ENCODE measurements at regions not wholly inside any gene's neighbourhood (a gene's known extent, or its start where the extent isn't known, plus 50 kb on each side); places are given as distances from the start of the nearest gene placed in this dataset.

- Histone ChIP-seq H3K27ac (ENCODE audit: extremely low read depth, low read depth, low read length) (no peak overlapping the region), H3K36me3 (ENCODE audit: control insufficient read depth, insufficient read depth, low read length) (no peaks in the 10 kb centered on the region), H3K4me2 (ENCODE audit: insufficient read depth, low read length) (no peak overlapping the region), H3K27me3 (ENCODE audit: control insufficient read depth in 2 of 2, insufficient read depth in 2 of 2, low read length in 2 of 2) (peaks cover 10 to 31% of the 10 kb centered on the region in 2 experiments; a peak in 4 of 5 replicates), H3K4me3 (no peak overlapping the region), H3K4me1 (replicated peaks in 1 of 2; ENCODE audit: control insufficient read depth in 2 of 2, insufficient read depth in 2 of 2, low read length in 2 of 2) (no peaks in the 10 kb centered on the region; a peak in 1 of 5 replicates), H3K9ac (ENCODE audit: insufficient read depth in 1 of 2, low read depth in 2 of 2, low read length in 2 of 2) (no peak overlapping the region), H3K9me1 (ENCODE audit: control insufficient read depth, insufficient read depth, low read length) (no peaks in the 10 kb centered on the region), H2AFZ (ENCODE audit: low read depth, low read length) (no peak overlapping the region), H3K9me3 (replicated peaks; ENCODE audit: control insufficient read depth, insufficient read depth, low read depth, low read length) (no peaks in the 10 kb centered on the region), H3K79me2 (ENCODE audit: control insufficient read depth, insufficient read depth, low read length) (no peaks in the 10 kb centered on the region), H4K20me1 (replicated peaks; ENCODE audit: control insufficient read depth, insufficient read depth, low read length) (no peaks in the 10 kb centered on the region)
- ChIA-PET CTCF (ENCODE audit: low intra/inter-chr PET ratio) (no interaction called here), POLR2A (no interaction called here)
- in situ Hi-C loops (cut with MboI), result no loop called here
- ATAC-seq, result no peak
- no peak for DNase-seq (ENCODE audit: extremely low read depth in 1 of 4, low spot score in 3 of 4)
- intact Hi-C loops (cut with micrococcal nuclease), result no loop called here
- WGBS (ENCODE audit: insufficient coverage, low coverage, missing lambda C conversion rate), result 9% methylated on average over 7 of the region's 8 CpGs
- no TSS peak for BruUV-seq (replicated peaks)
- FAIRE-seq, result no peak
- no peak for TF ChIP-seq MLLT1 (IDR thresholded peaks at IDR 0.05)
- TF ChIP-seq ZNF449 (CRISPR knock-in tag; IDR thresholded peaks at IDR 0.05), result no peak
- TF ChIP-seq ZNF224 (CRISPR knock-in tag; IDR thresholded peaks at IDR 0.05), result no peak
- TF ChIP-seq MIER1 (IDR thresholded peaks at IDR 0.05; ENCODE audit: low read depth), result no peak
- no peak for TF ChIP-seq ZC3H8 (IDR thresholded peaks at IDR 0.05)
- TF ChIP-seq HOMEZ (CRISPR knock-in tag; IDR thresholded peaks at IDR 0.05), result no peak
- TF ChIP-seq GTF3C2 (IDR thresholded peaks at IDR 0.05; ENCODE audit: borderline replicate concordance, extremely low read depth, insufficient read length), result no peak
- TF ChIP-seq CAMTA2 (CRISPR knock-in tag; conservative IDR thresholded peaks at IDR 0.05), result no peak
- TF ChIP-seq NFRKB (IDR thresholded peaks at IDR 0.05; ENCODE audit: low read depth), result no peak
- TF ChIP-seq FOXK2 (conservative IDR thresholded peaks at IDR 0.05 in 1 of 2, IDR thresholded peaks at IDR 0.05 in 1 of 2; ENCODE audit: low read depth in 2 of 2), result no peak
- no peak for TF ChIP-seq C11orf30 (IDR thresholded peaks at IDR 0.05; ENCODE audit: low read depth)
- no peak for TF ChIP-seq MYNN (IDR thresholded peaks at IDR 0.05)
- TF ChIP-seq MYNN (CRISPR knock-in tag; IDR thresholded peaks at IDR 0.05), result no peak
- TF ChIP-seq MEF2A (IDR thresholded peaks at IDR 0.05; ENCODE audit: control insufficient read depth, low read depth, low read length), result no peak
- no peak for TF ChIP-seq ZNF830 (CRISPR knock-in tag; IDR thresholded peaks at IDR 0.05)
- no peak for TF ChIP-seq ZNF277 (CRISPR knock-in tag; IDR thresholded peaks at IDR 0.05; ENCODE audit: borderline replicate concordance)
- no peak for TF ChIP-seq ZNF431 (CRISPR knock-in tag; IDR thresholded peaks at IDR 0.05)
Observed at GRCh38 chr10:132477066-132477397, 60.6 kb upstream of the INPP5A start.
